NCI-H748 treated with DMSO at 0.1 percent for 48 hours (cell line): ENCODE measurements at regions not wholly inside any gene's neighbourhood (a gene's known extent, or its start where the extent isn't known, plus 50 kb on each side); places are given as distances from the start of the nearest gene placed in this dataset.

Source experiments
- DNase-seq: peaks from one replicate; lab custom pipeline; 2025; lab: John Stamatoyannopoulos, UW

DNA sequence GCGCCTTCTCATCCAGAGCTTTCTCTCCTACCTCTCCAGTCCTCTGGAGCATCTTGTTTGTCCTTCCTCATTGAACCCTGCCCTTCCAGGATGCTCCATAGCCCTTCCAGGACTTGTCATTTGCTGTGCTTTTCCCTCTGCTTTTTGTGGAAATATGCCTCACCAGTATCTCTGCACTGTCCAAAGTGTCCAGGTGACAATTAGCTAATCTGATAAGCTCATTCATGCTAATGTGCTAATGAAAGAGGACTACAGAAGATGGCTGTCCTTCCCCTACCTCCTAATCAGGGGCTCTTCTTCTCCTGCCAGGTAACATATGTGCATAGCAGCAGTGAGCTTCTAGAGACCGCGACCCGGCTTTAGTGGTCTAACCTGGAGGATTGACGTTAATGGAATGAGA, 58.4 kb upstream of the OTX2 start:
- no peak for DNase-seq

DNA sequence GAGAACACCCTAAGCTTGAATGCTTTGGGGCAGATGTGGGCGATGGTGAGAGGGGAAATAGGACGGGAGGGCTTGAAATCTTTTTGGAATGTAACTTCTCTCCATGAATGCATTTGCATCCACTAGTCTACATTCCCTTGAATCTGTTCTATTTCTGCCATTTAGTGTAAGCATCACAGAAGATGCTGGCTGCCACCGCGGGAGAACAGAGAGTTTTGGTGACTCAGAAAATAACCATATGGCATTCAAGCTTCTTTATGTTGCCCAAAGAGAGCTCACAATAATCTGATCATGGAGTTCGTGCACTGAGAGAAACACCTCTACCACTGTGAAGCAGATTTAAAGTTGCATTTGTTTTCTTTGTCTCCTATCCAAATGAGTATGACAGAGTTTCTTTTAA, 52.6 kb upstream of the OTX2 start:
- no peak for DNase-seq

DNA sequence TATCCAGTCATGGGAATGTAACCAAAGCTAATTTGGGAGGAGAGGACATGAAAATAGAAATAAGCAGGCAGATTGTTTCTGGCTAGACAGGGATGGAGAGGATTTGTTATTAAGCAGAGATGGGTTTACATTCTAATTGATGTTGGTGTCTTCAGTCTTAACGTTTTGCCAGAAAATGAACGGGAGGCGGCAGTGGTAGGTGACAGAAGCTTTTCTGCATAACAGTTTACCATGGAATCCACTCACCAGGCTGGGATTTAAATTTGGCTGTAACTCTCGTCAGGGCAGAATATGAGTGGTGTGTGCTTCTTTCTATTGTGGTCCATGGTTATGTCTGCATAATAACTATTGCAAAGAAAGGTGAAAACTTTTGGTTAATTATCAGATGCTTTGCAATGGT, 50.2 kb upstream of the OTX2 start:
- DNase-seq = no peak
